HG02981 (cell line): ENCODE measurements at regions not wholly inside any gene's neighbourhood (a gene's known extent, or its start where the extent isn't known, plus 50 kb on each side); places are given as distances from the start of the nearest gene placed in this dataset.

Experiments used
- ATAC-seq: cut with Tn5 transposase; IDR thresholded peaks from one replicate; pipeline ENCODE4 v1.9.1; 2021; ENCODE audit warnings: mild to moderate bottlenecking, moderate library complexity; ENCODE audit not compliant: unreplicated experiment

- ATAC-seq, result no peak
These were observed 1223.3 kb downstream of the MAT2B start for GRCh38 chr5:164728733-164729132.

GRCh38 chr5:164735334-164735733, 1229.9 kb downstream of the MAT2B start:
- no peak for ATAC-seq

GRCh38 chr5:164741376-164741775, 1236.0 kb downstream of the MAT2B start:
- peak; percentile 42 for ATAC-seq

GRCh38 chr5:164742025-164742424, 1236.6 kb downstream of the MAT2B start:
- peak; percentile 95 for ATAC-seq

- no peak for ATAC-seq
These were observed 1241.3 kb downstream of the MAT2B start for GRCh38 chr5:164746723-164747122.

- no peak for ATAC-seq
These were observed 1242.0 kb downstream of the MAT2B start for GRCh38 chr5:164747371-164747770.

- peak; percentile 98 for ATAC-seq
These were observed 1243.4 kb downstream of the MAT2B start for GRCh38 chr5:164748861-164749260.

GRCh38 chr5:164753434-164753833, 1248.0 kb downstream of the MAT2B start:
- no peak for ATAC-seq

GRCh38 chr5:164763206-164763605, 1257.8 kb downstream of the MAT2B start:
- no peak for ATAC-seq

GRCh38 chr5:164772122-164772521, 1266.7 kb downstream of the MAT2B start:
- ATAC-seq, result no peak

GRCh38 chr5:164784230-164784629, 1278.8 kb downstream of the MAT2B start:
- no peak for ATAC-seq

- no peak for ATAC-seq
These were observed 1292.7 kb downstream of the MAT2B start for GRCh38 chr5:164798110-164798509.

GRCh38 chr5:164799391-164799790, 1294.0 kb downstream of the MAT2B start:
- peak; percentile 63 for ATAC-seq

- no peak for ATAC-seq
These were observed 1296.5 kb downstream of the MAT2B start for GRCh38 chr5:164801910-164802309.

GRCh38 chr5:164809821-164810220, 1304.4 kb downstream of the MAT2B start:
- peak; percentile 88 for ATAC-seq

- no peak for ATAC-seq
These were observed 1313.0 kb downstream of the MAT2B start for GRCh38 chr5:164818445-164818844.

- no peak for ATAC-seq
These were observed 1319.3 kb downstream of the MAT2B start for GRCh38 chr5:164824671-164825070.

GRCh38 chr5:164832516-164832915, 1327.1 kb downstream of the MAT2B start:
- ATAC-seq, result no peak

- no peak for ATAC-seq
These were observed 1338.9 kb downstream of the MAT2B start for GRCh38 chr5:164844348-164844747.

GRCh38 chr5:164860896-164861295, 1355.5 kb downstream of the MAT2B start:
- no peak for ATAC-seq

- ATAC-seq, result no peak
These were observed 1356.2 kb downstream of the MAT2B start for GRCh38 chr5:164861610-164862009.

GRCh38 chr5:164868761-164869160, 1363.3 kb downstream of the MAT2B start:
- no peak for ATAC-seq

- ATAC-seq, result no peak
These were observed 1363.9 kb downstream of the MAT2B start for GRCh38 chr5:164869325-164869724.

- no peak for ATAC-seq
These were observed 1371.4 kb downstream of the MAT2B start for GRCh38 chr5:164876793-164877192.
